Left lobe of liver (tissue), 2 donors: ENCODE measurements at regions not wholly inside any gene's neighbourhood (a gene's known extent, or its start where the extent isn't known, plus 50 kb on each side); places are given as distances from the start of the nearest gene placed in this dataset.

Experiments used
- ATAC-seq: fragments of 200-7000 bp; cut with Tn5 transposase; one replicate; pipeline ENCODE4 v1.9.1; 2020; ENCODE audit warnings: mild to moderate bottlenecking, moderate library complexity
- DNase-seq: peaks from one replicate; pipeline ENCODE4 v3.0.0-alpha.2; 2020; ENCODE audit warnings: low spot score
- donor health status: DM: no; HTN: no; CAD: no; lungs with moderate emphysema.
- donor health status: DM: no; HTN: yes; CAD: no.

DNA sequence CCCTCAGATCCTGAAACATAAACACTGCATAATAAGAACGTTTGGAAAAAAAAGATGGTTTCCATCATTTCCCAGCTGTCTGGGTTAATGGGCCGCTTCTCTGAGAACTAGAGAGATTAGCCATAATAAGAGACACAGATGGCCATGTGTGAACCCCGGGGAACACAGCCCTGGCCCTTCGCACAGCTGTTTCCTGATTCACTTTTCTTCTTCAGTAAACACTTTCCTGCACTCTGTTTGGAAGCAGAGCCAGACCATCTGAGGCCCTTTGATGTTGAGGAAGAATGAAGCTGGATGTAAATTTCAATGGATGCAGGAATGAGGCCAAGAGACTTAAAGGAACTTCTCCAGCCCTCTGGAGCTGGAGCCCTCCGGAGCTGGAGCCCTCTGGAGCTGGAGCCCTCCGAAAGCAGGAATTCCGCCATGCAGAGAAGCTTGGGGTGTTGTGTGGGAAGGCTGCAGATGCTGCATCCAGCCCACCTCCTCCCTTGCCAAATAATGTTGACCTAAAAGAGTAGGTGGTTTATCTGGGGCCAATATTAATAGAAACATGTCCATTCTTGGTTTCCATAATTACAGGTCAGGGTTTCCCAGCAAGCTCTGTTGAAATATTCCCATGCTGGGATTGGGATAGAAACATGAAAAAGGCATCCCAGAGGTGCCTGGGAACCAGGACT is 218.9 kb downstream of the NXNL2 start:
- no peak for DNase-seq
- peak; percentile 44 for ATAC-seq

DNA sequence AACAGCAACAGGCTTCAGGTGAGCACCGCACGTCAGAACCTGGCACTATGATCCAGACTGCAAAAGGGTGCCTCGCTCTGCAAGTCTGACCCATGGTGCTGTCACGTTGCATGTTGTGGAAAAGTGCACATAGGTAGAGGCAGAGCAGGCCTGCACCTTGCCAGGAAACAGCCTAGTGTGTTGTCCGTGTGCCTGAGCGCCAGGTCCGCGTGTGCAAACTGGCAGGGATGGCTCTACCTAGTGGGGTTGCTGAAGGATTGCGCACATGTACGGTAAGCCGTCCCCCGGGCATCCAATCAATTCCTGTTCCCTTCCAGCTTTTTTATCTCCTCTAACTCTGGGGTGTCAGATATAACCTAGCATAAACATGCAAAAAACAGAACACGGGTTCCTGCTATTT is 219.5 kb downstream of the NXNL2 start:
- no peak for DNase-seq

DNA sequence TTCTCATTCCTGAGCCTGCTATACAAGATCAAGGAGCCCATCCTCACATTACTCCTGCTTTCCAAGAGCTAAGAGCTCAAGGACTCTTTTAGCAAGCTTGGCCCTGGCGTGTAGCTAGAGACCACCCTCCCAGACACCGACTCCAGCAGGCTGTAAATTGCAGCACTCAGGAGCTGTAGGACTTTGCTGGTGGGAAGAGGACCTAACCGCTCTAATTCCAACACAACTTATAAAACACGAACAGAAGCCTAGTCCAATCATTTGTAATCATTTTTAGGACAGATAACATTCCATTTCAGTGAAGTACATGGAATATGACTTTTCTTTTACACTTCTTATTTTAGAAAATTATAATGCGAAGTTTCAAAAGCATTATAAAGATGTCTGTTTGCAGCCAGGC is 219.9 kb downstream of the NXNL2 start:
- ATAC-seq: no peak
- no peak for DNase-seq

More for the DNA sequence above, 219.5 kb downstream of the NXNL2 start:
- ATAC-seq: no peak

DNA sequence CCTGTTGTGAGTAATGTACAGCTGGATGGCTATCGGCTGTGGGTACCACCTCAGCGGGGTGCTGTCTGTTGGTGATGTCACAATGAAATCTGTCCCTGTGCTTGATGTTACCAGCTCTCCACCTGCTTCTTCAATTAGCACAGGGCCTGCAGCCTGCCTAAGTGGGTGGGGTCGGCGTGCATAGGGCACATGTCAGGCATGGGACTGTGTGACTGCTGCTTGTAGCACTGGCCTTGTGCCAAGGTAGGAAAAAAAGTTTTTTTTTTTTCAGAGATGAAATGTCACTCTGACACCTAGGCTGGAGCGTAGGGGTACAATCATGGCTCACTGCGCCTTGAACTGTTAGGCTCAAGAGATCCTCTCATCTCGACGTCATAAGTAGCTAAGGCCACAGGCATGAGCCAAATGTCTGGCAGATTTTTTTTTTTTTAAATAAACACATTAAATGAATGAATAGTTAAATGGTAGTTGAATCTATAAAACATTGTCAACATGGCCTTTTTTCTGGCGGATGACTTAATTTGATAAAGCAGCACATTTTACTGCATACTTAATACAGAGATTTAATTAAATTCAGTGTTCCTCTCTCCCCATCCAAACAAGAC is 222.5 kb downstream of the NXNL2 start:
- DNase-seq: no peak
- no peak for ATAC-seq

DNA sequence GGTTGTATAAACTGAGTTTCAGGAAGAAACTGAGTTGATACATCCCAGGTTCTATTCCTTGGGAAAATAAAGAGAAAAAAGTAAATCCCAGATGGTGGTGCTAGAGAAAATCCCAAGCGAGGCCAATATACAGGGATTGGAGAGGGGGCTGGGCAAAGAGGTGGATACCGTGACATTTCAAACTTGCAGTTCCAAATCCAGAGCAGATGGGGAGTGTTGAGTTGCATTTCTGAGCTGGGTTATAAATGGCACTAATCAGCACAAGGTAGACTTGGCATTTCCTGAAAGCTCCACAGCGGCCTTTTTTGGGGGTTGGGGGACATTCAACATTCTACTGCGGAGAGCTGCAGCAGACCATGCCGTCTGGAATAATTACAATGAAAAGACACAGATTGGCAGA is 224.4 kb downstream of the NXNL2 start:
- ATAC-seq (no peak), DNase-seq (no peak)

DNA sequence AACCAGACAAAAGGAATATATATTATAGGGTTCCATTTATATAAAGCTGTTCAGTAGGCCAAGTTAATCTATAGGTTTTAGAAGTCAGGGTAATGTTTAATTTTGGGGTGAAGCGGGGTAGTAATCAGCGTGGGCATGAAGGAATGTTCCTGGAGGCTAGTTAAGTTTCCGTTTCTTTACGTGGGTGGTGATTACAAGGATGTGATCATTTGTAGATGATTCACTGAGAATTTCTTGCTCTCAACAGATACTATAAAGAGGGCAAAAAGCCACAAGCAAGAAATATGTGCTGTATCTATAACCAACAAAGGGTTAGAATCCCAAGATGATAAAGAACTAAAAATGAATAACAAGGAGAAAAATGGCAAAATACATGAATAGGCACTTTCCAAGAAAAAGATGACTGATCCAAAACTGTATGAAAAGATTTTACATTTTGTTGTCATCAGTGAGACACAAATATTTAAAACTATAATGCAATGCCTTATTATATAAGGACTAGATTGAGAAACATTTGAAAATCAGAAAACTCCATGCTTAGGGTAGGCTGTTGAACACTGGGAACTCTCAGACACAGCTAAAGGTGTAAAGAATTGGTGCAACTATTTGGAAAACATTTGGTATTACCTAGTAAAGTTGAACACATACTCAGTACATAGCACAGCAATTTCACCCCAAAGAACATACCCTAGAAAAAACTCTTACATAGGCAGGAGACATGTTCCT is 224.3 kb upstream of the S1PR3 start:
- DNase-seq (no peak), ATAC-seq (no peak)

DNA sequence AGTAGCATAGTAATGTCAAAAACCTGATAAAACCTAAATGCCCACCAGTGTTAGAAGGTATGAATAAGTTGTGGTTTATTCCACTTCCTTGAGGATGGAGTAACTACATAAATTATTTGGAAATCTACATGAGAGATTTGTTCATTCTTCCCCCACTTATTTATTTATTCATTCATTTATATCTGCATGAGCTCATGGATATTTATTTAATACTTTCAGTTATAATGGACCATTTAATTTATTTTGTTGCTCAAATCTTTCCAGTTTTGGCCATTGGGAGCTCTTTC is 223.8 kb upstream of the S1PR3 start:
- no peak for ATAC-seq
- no peak for DNase-seq

DNA sequence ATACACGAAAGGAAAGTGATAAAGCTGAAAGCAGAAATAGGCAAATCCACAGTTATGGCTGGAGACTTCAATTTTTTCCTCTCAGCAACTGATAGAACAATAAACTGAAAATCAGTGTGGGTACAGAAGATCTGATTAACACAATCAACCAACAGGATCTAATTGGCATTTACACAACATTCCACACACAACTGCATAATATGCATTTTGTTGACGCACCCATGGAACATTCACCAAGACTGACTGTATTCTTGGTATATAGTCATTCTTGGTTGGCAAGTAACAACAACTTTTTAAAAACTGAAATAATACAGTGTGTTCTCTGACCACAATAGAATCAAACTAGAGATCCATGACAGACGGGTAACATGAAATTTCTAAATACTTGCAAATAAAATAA is 218.7 kb upstream of the S1PR3 start:
- no peak for ATAC-seq

DNA sequence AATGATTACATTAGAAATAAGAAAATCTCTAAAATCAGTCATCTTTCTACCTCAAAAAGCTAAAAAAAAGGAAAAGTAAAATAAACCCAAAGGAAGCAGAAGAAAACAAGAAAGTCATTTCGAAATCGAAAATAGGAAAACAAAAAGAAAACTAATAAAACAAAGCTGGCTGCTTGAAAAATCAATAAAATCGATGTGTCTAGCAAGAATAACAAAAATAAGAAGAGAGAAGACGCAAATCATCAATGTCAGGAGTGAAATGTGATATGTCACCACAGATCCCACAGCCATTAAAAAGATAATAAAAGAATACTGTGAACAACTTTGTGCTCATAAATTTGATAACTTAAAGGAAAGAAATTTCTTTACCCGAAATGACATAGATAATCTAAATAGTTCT is 218.1 kb upstream of the S1PR3 start:
- ATAC-seq (no peak), DNase-seq (no peak)

More for the DNA sequence above, 218.7 kb upstream of the S1PR3 start:
- no peak for DNase-seq

DNA sequence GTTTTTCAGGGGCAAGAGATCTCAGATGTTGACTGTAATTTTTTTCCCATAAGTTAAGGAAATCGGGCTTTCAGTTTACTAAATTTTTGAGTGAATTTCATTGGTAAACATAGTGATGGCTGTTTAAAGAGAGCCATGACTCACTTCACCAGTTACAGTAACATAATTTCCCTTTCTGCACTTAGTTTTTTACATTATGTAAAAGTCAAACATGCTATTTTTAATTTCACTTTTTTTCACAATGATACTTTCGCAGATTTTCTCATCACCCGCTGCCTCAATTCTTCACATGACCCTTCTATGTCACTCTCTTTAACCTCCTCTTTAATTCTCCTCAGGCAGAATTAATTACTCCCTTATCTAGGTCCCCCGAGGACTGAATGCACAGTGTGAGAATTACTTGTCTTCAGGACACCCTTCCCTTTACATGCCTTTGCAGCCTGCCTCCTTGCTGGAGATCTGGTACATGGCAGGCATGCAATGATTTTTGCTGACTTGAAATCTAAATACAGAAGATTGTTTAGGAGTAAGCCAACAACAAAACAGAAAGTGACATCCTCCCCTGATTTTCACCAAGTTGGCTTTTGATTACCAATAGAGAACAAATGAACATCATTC is 217.5 kb upstream of the S1PR3 start:
- ATAC-seq (no peak), DNase-seq (no peak)

DNA sequence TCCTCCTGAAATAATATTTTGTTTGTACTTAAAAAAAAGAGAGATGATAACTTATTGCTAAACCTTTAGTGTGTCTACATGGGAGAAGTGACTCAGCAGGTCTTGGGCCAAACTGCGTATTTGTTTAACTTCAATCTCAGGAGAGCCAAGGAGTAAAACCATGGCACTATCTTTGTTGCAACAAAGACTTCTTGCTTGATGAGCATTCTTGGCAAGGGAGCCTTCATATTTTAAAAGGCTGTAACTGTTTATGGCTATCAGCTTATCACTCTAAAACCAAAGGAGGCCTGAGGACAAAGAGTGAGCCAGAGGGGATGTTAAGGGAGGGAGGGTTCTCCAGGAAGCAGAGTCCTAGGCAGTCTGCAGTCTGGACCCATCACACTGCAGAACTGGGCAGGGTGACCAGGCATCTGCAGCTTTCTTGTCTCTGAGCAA is 216.2 kb upstream of the S1PR3 start:
- DNase-seq: no peak
- no peak for ATAC-seq

DNA sequence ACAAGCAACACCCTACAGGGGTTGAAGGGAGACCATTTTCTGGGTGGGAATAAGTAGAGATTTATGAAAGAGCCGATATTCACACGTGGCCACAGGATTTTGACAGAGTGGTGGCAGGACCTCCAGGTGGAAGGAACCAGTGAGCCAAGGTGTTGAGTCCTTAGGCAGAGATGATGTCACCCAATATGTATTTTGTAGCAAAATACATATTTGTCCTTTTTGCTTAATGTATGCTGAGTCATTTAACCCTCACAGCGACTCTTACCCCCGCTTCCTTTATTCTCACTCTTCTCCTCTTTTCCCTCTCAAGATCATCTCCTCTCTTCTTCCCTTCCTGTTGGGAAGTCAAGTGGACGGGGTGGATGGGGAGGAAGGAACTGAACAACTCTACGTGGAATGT is 215.7 kb upstream of the S1PR3 start:
- no peak for DNase-seq
- ATAC-seq: no peak

DNA sequence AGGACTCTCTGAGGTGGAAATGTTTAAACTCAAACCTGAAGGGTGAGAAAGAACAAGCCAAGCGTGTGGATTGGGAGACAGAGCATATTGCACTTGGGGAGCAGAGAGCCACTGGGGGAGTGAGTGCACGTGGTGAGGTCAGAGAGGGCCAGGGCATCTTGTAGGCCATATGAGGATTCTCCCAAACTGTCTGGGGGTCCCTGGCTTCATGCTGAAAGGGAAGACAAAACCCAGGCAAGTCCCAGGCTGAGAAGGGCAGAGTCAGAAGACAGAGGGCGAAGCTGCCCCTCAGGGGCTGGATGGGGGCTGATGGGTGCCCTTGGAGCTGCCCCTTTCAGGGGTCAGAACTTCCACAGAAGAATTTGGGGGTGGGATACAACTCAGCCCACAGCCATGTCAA is 215.3 kb upstream of the S1PR3 start:
- DNase-seq (no peak), ATAC-seq (no peak)

DNA sequence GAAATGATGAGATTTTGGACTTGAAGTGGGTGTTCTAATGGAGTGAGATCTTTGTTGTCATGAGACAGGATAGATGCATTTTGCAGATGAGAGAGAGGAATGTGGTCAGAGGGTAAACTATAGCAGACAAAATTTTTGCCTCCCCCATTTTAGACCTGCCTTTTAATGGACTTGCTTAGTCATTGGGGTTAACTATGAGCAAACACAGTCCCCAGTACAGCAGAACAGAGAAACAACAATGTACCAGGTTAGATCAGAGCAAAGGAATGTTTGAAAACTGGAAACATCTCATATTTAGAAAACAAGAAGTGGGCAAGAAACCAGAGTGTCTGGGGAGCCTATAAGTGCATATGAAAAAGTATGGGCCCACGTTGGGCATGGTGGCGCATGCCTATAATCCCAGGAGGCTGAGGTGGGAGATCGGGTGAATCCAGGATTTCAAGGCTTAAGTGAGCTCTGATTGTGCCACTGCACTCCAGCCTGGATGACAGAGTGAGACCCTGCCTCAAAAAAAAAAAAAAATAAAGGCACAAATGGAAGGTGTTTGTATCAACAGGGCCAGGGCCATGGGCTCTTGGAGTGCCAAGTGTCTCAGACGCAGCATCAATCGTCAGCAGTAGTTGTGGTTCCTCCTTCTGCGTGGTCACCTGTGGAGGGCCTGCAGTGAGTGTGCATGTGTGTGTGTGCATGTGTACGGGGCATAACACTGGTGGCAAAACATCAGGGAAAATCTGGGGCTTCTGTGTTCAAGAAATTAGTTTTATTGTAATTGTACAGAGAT is 214.4 kb upstream of the S1PR3 start:
- no peak for ATAC-seq

DNA sequence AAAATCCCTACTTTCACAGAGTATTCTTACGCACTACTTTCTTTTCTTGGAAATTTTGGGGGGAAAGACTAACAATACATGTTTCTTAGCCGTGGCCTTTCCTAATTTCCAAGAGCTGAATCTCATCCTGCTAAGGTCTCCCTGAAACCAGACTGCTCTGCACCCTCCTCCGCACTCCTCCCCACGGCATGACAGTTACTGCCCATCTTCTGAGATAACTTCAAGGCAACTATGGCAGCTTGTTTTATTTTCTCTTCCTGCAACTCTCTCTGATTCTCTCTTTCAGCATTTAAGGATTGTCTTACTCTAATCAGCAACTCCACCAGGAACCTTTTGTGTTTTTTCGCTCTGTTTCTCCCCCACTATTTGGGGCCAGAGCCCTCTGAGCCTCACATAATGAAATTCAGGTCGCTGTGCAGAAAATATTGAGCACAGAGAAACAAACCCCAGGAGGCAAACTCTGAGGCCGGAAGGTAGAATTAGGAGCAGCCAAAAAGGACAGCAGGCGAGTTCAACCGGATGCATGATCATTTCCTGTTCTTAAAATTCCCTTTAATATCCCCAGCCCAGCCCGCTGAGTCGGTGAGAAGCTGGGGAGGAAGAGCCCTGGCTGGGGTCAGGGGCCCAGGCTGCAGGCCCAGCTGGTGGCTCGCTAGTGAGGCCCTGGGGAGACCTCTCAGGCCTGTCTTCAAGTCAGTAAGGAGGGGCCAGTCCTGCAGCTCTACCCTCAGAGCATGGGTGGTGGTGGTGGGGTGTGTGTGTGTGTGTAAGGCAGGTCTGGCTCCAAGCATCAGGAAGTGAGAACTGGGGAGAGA is 213.6 kb upstream of the S1PR3 start:
- ATAC-seq: peak; percentile 74
- no peak for DNase-seq

More for the DNA sequence above, 214.4 kb upstream of the S1PR3 start:
- no peak for DNase-seq

DNA sequence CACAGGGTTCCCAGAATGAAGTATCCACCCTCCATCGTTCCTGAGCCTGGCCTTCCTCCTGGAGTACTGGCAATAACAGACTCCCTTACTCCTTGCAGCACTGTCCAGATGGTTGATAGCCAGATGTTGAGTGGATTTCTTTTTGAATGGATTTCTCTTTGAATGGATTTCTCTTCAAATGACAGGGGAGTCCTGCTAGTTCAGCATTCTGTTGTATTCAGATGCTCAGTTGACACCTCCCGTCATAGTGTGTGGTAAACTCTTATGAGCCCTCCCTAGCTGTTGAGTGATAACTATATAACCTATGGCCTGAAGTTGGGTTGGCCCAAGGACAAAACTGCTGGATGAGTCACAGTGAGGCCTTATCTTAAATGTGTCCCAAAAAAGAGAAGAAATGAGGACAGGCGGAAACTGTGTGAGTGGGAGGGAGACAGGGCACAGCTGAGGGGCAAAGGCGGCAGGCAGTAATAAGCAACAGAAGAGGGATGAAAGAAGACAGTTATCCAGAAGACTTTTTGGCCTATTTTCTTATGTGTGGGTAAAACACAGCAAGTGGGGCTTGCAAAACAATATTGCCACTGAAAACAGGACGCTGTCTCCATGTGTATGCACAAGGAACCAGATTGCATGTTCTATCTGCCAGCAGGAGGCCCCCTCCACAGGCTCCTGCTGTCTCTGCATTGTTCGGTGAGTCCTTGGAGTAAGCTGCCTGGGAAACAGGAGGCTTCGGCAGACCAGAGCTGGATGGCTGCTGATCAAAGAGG is 209.5 kb upstream of the S1PR3 start:
- ATAC-seq: peak; percentile 46
- DNase-seq: no peak

DNA sequence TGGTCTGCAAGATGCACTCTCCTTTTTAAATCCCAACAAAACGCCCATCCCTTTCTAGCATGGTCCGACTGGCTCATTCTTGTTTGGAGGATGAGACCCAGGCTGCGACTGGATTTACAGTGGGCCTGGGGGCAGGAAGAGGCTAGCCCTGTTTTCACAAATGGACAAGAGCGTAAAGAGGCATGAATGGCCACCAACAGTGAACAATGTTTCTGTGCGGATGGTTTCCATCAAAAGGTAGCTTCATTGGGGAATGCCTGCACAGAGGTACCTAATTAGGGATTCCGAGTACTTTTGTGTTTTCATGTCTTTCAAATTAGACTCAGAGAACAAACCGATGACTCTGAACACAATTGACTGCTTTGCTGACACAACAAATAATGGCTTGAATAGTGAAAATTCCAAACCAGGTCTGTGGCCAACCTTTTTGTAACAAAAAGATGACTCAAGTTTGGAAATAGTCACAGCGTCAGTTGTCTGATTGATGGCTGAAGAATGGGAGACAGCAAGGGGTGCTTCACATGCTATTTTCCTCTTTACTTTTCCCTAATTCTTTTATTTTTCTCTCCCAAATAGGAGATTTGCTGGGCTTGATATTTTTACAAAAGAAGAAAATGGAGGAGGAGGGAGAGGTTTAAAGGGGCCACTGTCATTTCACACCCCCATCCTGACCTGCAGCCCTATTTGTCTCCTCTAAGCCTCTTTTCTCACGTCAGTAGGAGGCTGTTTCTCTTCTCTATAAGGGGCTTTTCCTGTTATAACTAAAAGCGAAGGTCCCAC is 208.1 kb upstream of the S1PR3 start:
- DNase-seq (no peak), ATAC-seq (no peak)

DNA sequence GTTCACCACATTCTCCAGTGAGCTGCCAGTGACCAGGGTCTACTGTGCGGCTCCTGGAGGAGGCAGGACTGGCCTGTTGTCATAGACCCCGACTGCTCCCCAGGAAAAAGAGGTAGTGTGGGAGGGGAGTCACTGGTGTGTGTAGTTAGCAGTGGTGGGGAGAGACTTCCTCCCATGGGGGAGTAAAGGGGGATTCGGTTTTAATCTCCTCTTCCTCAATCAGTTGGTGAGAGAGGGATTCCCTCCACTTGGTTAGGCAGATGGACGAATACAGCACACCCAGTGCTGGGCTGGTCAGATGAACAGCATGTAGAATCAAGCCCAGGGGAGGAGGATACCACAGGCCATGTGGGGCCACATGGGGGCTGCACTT is 207.6 kb upstream of the S1PR3 start:
- ATAC-seq (no peak), DNase-seq (no peak)

DNA sequence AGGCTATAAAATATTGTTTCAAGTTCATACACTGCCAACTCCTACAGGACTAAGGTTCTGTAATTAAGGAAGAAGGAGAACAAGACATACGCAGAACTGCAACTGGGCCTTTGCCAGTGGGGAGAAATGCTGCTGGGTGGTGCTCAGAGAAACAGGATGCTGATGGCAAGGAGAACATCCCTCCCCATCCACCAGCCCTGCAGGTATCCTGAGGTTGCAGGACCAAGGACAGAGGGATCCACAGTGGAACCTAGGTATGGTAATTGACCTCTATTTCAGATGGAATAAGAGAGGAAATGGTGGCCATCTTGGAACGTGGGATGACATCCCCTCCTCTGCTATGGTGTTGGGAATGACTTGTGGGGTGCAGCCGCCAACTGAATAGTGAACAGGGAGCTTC is 206.3 kb upstream of the S1PR3 start:
- ATAC-seq (no peak), DNase-seq (no peak)
